H1 (cell line): ENCODE measurements at regions not wholly inside any gene's neighbourhood (a gene's known extent, or its start where the extent isn't known, plus 50 kb on each side); places are given as distances from the start of the nearest gene placed in this dataset.

ENCODE experiments used
- CTCF ChIA-PET: fragments of 300-600 bp; sonication (Branson Sonifier 250); formaldehyde crosslinking; loops from one replicate; lab custom pipeline; 2021; ENCODE audit not compliant: partially characterized antibody; lab: Charles Lee
- POLR2A ChIA-PET: fragments of 300-600 bp; sonication (Branson Sonifier 250); formaldehyde crosslinking; loops from one replicate; lab custom pipeline; 2021; ENCODE audit warnings: inconsistent platforms; ENCODE audit not compliant: partially characterized antibody; lab: Charles Lee
- DNase-seq, 2 experiments: peaks; one replicate each; pipeline versions ENCODE4 v3.0.0 to v3.0.0-alpha.2; 2010 to 2022; ENCODE audit warnings: low spot score in 2 of 2, low read depth in 1 of 2, mixed read lengths in 1 of 2
- FAIRE-seq: peaks from 2 replicates; lab custom pipeline; 2011; peaks lifted over from hg19 to GRCh38; lab: Jason Lieb, UNC
- H2AFZ ChIP-seq: 2 replicates; pipeline ENCODE4 v1.8.1; 2012; ENCODE audit warnings: low read length, inconsistent platforms
- H2AK5ac ChIP-seq: 2 replicates; pipeline ENCODE4 v1.6.1; 2013; ENCODE audit warnings: low read depth, low read length
- H2BK120ac ChIP-seq: replicated peaks from 2 replicates; pipeline ENCODE3; 2013; ENCODE audit warnings: low read depth, low read length, inconsistent platforms
- H2BK12ac ChIP-seq: 2 replicates; pipeline ENCODE4 v1.6.1; 2013; ENCODE audit warnings: low read depth, low read length
- H2BK15ac ChIP-seq: 2 replicates; pipeline ENCODE4 v1.6.1; 2013; ENCODE audit warnings: low read length
- H2BK20ac ChIP-seq: 2 replicates; pipeline ENCODE4 v1.6.1; 2013; ENCODE audit warnings: low read length
- H2BK5ac ChIP-seq: 2 replicates; pipeline ENCODE4 v1.6.1; 2013; ENCODE audit warnings: low read depth, low read length
- H3K14ac ChIP-seq: 2 replicates; pipeline ENCODE4 v1.6.1; 2013; ENCODE audit warnings: inconsistent platforms; ENCODE audit not compliant: insufficient read length
- H3K18ac ChIP-seq: 2 replicates; pipeline ENCODE4 v1.6.1; 2013; ENCODE audit warnings: low read length; ENCODE audit errors: extremely low read depth
- H3K23ac ChIP-seq: 2 replicates; pipeline ENCODE4 v1.6.1; 2013; ENCODE audit warnings: inconsistent platforms; ENCODE audit not compliant: insufficient read length
- H3K23me2 ChIP-seq: 2 replicates; pipeline ENCODE4 v1.6.1; 2013; ENCODE audit warnings: low read depth, low read length
- H3K27ac ChIP-seq: 2 replicates; pipeline ENCODE4 v1.6.1; 2011; ENCODE audit warnings: low read depth, low read length, inconsistent platforms
- H3K27me3 ChIP-seq, 4 experiments: replicated peaks in 1 of 4; 1 replicate in 1 of 4; 2 replicates in 3 of 4; pipeline versions ENCODE4 v1.6.1 to v1.8.1; 2011 to 2013; ENCODE audit warnings: low read length in 3 of 4, mild to moderate bottlenecking in 3 of 4, inconsistent platforms in 2 of 4, mixed read lengths in 2 of 4, moderate library complexity in 1 of 4; ENCODE audit not compliant: control insufficient read depth in 3 of 4, insufficient read depth in 3 of 4; ENCODE audit errors: extremely low read depth in 1 of 4
- H3K36me3 ChIP-seq, 4 experiments: 2 replicates each; pipeline versions ENCODE4 v1.6.1 to v1.8.1; 2011 to 2013; ENCODE audit warnings: mild to moderate bottlenecking in 4 of 4, low read length in 3 of 4, moderate library complexity in 2 of 4, control low read depth in 1 of 4, inconsistent platforms in 1 of 4; ENCODE audit not compliant: insufficient read depth in 4 of 4, control insufficient read depth in 2 of 4
- H3K4ac ChIP-seq: replicated peaks from 2 replicates; pipeline ENCODE3; 2013; ENCODE audit warnings: low read length, low read depth, mixed read lengths, inconsistent platforms; ENCODE audit not compliant: insufficient read length
- H3K4me1 ChIP-seq, 4 experiments: replicated peaks in 1 of 4; 1 replicate in 1 of 4; 2 replicates in 3 of 4; pipeline versions ENCODE4 v1.6.1 to v1.8.1; 2011 to 2013; ENCODE audit warnings: low read length in 3 of 4, inconsistent platforms in 2 of 4, mixed read lengths in 1 of 4; ENCODE audit not compliant: insufficient read depth in 4 of 4, control insufficient read depth in 3 of 4
- H3K4me2 ChIP-seq, 2 experiments: 2 replicates each; pipeline versions ENCODE4 v1.6.1 to v1.8.1; 2011 to 2013; ENCODE audit warnings: low read depth in 2 of 2, low read length in 2 of 2, control low read depth in 1 of 2, inconsistent platforms in 1 of 2, mild to moderate bottlenecking in 1 of 2; ENCODE audit not compliant: insufficient read depth in 1 of 2
- H3K4me3 ChIP-seq, 4 experiments: fragments of 200-600, 300-600 bp in 1 of 4; sonication (generic), shearing (Covaris generic), sonication (Bioruptor Twin) in 1 of 4; 2 replicates each; pipeline versions ENCODE4 v1.5.1 to v1.8.1; 2011 to 2016; ENCODE audit warnings: low read length in 4 of 4, low read depth in 3 of 4, control low read depth in 2 of 4, inconsistent platforms in 2 of 4, mild to moderate bottlenecking in 2 of 4, mixed read lengths in 1 of 4, moderate library complexity in 1 of 4; ENCODE audit not compliant: insufficient read depth in 2 of 4; ENCODE audit errors: extremely low read depth in 1 of 4
- H3K56ac ChIP-seq: replicated peaks from 2 replicates; pipeline ENCODE3; 2013; ENCODE audit warnings: low read depth, mild to moderate bottlenecking, mixed read lengths, low read length, inconsistent platforms; ENCODE audit not compliant: insufficient read length
- H3K79me1 ChIP-seq: 2 replicates; pipeline ENCODE4 v1.6.1; 2013; ENCODE audit warnings: low read depth, low read length, control low read depth
- H3K79me2 ChIP-seq, 2 experiments: 2 replicates each; pipeline versions ENCODE4 v1.6.1 to v1.8.1; 2012 to 2013; ENCODE audit warnings: low read length in 2 of 2, mild to moderate bottlenecking in 2 of 2, inconsistent platforms in 1 of 2; ENCODE audit not compliant: insufficient read depth in 2 of 2, control insufficient read depth in 1 of 2
- H3K9ac ChIP-seq, 4 experiments: replicated peaks in 1 of 4; 1 replicate in 1 of 4; 2 replicates in 3 of 4; pipeline versions ENCODE4 v1.6.1 to v1.8.1; 2011 to 2013; ENCODE audit warnings: low read depth in 3 of 4, low read length in 3 of 4, control low read depth in 2 of 4, mild to moderate bottlenecking in 2 of 4, moderate library complexity in 2 of 4, inconsistent platforms in 1 of 4; ENCODE audit errors: extremely low read depth in 1 of 4
- H3K9me3 ChIP-seq, 2 experiments: 2 replicates each; pipeline versions ENCODE4 v1.6.1 to v1.8.1; 2012 to 2013; ENCODE audit warnings: mild to moderate bottlenecking in 2 of 2, moderate library complexity in 2 of 2, control low read depth in 1 of 2, inconsistent platforms in 1 of 2, low read depth in 1 of 2, low read length in 1 of 2, mixed read lengths in 1 of 2; ENCODE audit not compliant: insufficient read depth in 2 of 2
- H4K20me1 ChIP-seq, 2 experiments: replicated peaks in 1 of 2; 2 replicates each; pipeline versions ENCODE3 to v1.8.1; 2011 to 2013; ENCODE audit warnings: inconsistent platforms in 2 of 2, low read length in 2 of 2, mild to moderate bottlenecking in 1 of 2; ENCODE audit not compliant: insufficient read depth in 2 of 2, control insufficient read depth in 1 of 2
- H4K5ac ChIP-seq: 2 replicates; pipeline ENCODE4 v1.6.1; 2013; ENCODE audit warnings: low read length, low read depth, mixed read lengths, inconsistent platforms; ENCODE audit not compliant: insufficient read length
- H4K8ac ChIP-seq: 2 replicates; pipeline ENCODE4 v1.8.0; 2013; ENCODE audit warnings: mild to moderate bottlenecking, moderate library complexity, low read length, inconsistent platforms; ENCODE audit not compliant: insufficient read depth; ENCODE audit errors: extremely low read depth
- H4K91ac ChIP-seq: replicated peaks from 2 replicates; pipeline ENCODE3; 2013; ENCODE audit warnings: low read length, mixed read lengths, inconsistent platforms; ENCODE audit not compliant: insufficient read length
- ASH2L ChIP-seq: fragments of 200-600, 300-600 bp; sonication (generic); IDR thresholded peaks from one replicate; pipeline ENCODE4 v1.7.1; 2017; ENCODE audit warnings: low read length
- ATF3 ChIP-seq: IDR thresholded peaks from 2 replicates; pipeline ENCODE4 v1.6.1; 2011; ENCODE audit warnings: low read depth, mild to moderate bottlenecking, low read length; ENCODE audit not compliant: insufficient read depth
- CBX5 ChIP-seq: fragments of 300-800, 300-1000 bp; sonication (generic); IDR thresholded peaks from 2 replicates; pipeline ENCODE4 v1.7.1; 2016; ENCODE audit warnings: antibody characterized with exemption, low read length, low read depth
- CEBPB ChIP-seq: IDR thresholded peaks from 2 replicates; pipeline ENCODE4 v1.6.1; 2012; ENCODE audit warnings: low read depth, low read length
- E2F6 ChIP-seq: IDR thresholded peaks from 2 replicates; pipeline ENCODE4 v1.6.1; 2012; ENCODE audit warnings: inconsistent platforms
- EP300 ChIP-seq, 2 experiments: IDR thresholded peaks; 1 replicate in 1 of 2; 2 replicates in 1 of 2; pipeline ENCODE4 v1.6.1; 2011 to 2012; ENCODE audit warnings: low read depth in 2 of 2, low read length in 2 of 2, mild to moderate bottlenecking in 2 of 2, borderline replicate concordance in 1 of 2, inconsistent platforms in 1 of 2, moderate library complexity in 1 of 2
- GABPA ChIP-seq: IDR thresholded peaks from 2 replicates; pipeline ENCODE4 v1.6.1; 2011; ENCODE audit warnings: mild to moderate bottlenecking, low read length, moderate library complexity, borderline replicate concordance; ENCODE audit not compliant: insufficient read depth
- RAD21 ChIP-seq, 2 experiments: IDR thresholded peaks in 1 of 2; conservative IDR thresholded peaks in 1 of 2; 2 replicates each; pipeline ENCODE4 v1.6.1; 2011; ENCODE audit warnings: low read depth in 2 of 2, low read length in 2 of 2, improper control_type of control experiment in 1 of 2, inconsistent platforms in 1 of 2, mild to moderate bottlenecking in 1 of 2, moderate library complexity in 1 of 2
- SIN3A ChIP-seq, 2 experiments: IDR thresholded peaks in 1 of 2; conservative IDR thresholded peaks in 1 of 2; 2 replicates each; pipeline ENCODE4 v1.6.1; 2011 to 2012; ENCODE audit warnings: low read length in 2 of 2, improper control_type of control experiment in 1 of 2, low read depth in 1 of 2, mild to moderate bottlenecking in 1 of 2
- SP4 ChIP-seq: IDR thresholded peaks from 2 replicates; pipeline ENCODE4 v1.6.1; 2012; ENCODE audit warnings: low read length, inconsistent platforms
- YY1 ChIP-seq: IDR thresholded peaks from 2 replicates; pipeline ENCODE4 v1.6.1; 2011; ENCODE audit warnings: low read depth, mild to moderate bottlenecking, low read length
- WGBS, 2 experiments: shearing (Covaris generic) in 1 of 2; methylation state at CpG; one replicate each; pipeline versions ENCODE4 v1.1.6 to v1.1.7; 2013 to 2015; ENCODE audit warnings: low lambda C conversion rate in 2 of 2, mixed read lengths in 2 of 2, inconsistent platforms in 1 of 2, low coverage in 1 of 2, missing lambda C conversion rate in 1 of 2; ENCODE audit not compliant: insufficient replicate concordance in 2 of 2, insufficient coverage in 1 of 2, insufficient read length in 1 of 2; ENCODE audit errors: extremely low coverage in 1 of 2, missing lambda C conversion rate in 1 of 2; 5-methylcytosine and 5-hydroxymethylcytosine counted together

- Histone ChIP-seq H3K9ac (no peak overlapping the region), H3K18ac (no peak overlapping the region), H4K5ac (no peak overlapping the region), H3K23ac (no peak overlapping the region), H2AK5ac (no peak overlapping the region), H3K4me2 (no peak overlapping the region), H2BK12ac (no peak overlapping the region), H2BK120ac (no peak overlapping the region), H3K79me1 (no peaks in the 10 kb centered on the region), H4K20me1 (no peaks in the 10 kb centered on the region), H4K91ac (peak overlapping the region; percentile 18), H2BK20ac (no peak overlapping the region), H3K79me2 (no peaks in the 10 kb centered on the region), H3K27me3 (no peaks in the 10 kb centered on the region), H3K4ac (peak overlapping the region; percentile 19), H3K56ac (no peak overlapping the region), H3K36me3 (no peaks in the 10 kb centered on the region), H3K14ac (no peak overlapping the region), H3K9me3 (peaks cover 0 to 2% of the 10 kb centered on the region in 2 experiments; a peak in 1 of 4 replicates), H3K27ac (no peak overlapping the region), H3K23me2 (0 out of 2 replicates have a peak, but pooled peaks cover 2% of the 10 kb centered on the region), H4K8ac (no peak overlapping the region), H2BK15ac (no peak overlapping the region), H3K4me1 (0 out of 7 replicates have a peak, but pooled peaks cover 0 to 2% (median 0%) of the 10 kb centered on the region in 4 experiments), H2BK5ac (no peak overlapping the region), H3K4me3 (no peak overlapping the region), H2AFZ (no peak overlapping the region)
- FAIRE-seq (no peak), DNase-seq (no peak)
- ChIA-PET CTCF (interaction anchor here (0.5 to 8.3 kb wide), 19 partner anchors 8 to 1238 kb away, joined by 3 to 108 read pairs (median 4); no protein-coding TSS in a partner anchor), POLR2A (no interaction called here)
- WGBS, 2 experiments: 89% methylated on average over 13 of the region's 13 CpGs; no CpG with 5 or more reads in 1 of the 2 experiments
- TF ChIP-seq CBX5 (no peak), ASH2L (no peak), SP4 (no peak), RAD21 (IDR thresholded peaks at IDR 0.05 in 1 of 2, conservative IDR thresholded peaks at IDR 0.05 in 1 of 2; ENCODE audit: low read depth in 2 of 2, low read length in 2 of 2) (no peak), EP300 (IDR thresholded peaks at IDR 0.05; ENCODE audit: borderline replicate concordance in 1 of 2, low read depth in 2 of 2, low read length in 2 of 2) (no peak), YY1 (no peak), E2F6 (no peak), GABPA (no peak), ATF3 (no peak), SIN3A (conservative IDR thresholded peaks at IDR 0.05 in 1 of 2, IDR thresholded peaks at IDR 0.05 in 1 of 2; ENCODE audit: low read depth in 1 of 2, low read length in 2 of 2) (no peak), CEBPB (no peak)
Measured at GRCh38 chr16:5504064-5504781, 406.6 kb upstream of the EEF2KMT start.
